HFFc6 (cell line): ENCODE measurements at regions not wholly inside any gene's neighbourhood (a gene's known extent, or its start where the extent isn't known, plus 50 kb on each side); places are given as distances from the start of the nearest gene placed in this dataset.

Experiments
- DNase-seq: peaks from one replicate; pipeline ENCODE4 v3.0.0-alpha.2; 2018
- H3K27ac Mint-ChIP-seq: 2 replicates; pipeline ENCODE4 v1.8.0; 2020; ENCODE audit warnings: mild to moderate bottlenecking, mixed read lengths
- H3K27me3 Mint-ChIP-seq: 2 replicates; pipeline ENCODE4 v1.8.0; 2021; ENCODE audit warnings: mild to moderate bottlenecking, moderate library complexity, mixed read lengths; ENCODE audit not compliant: insufficient read depth
- H3K36me3 Mint-ChIP-seq: 2 replicates; pipeline ENCODE4 v1.8.0; 2021; ENCODE audit warnings: low read depth, mixed read lengths
- H3K4me1 Mint-ChIP-seq: 2 replicates; pipeline ENCODE4 v1.8.0; 2020; ENCODE audit warnings: low read depth, mixed read lengths
- H3K4me3 Mint-ChIP-seq: 2 replicates; pipeline ENCODE4 v1.8.0; 2020; ENCODE audit warnings: mild to moderate bottlenecking, moderate library complexity, mixed read lengths
- H3K9me3 Mint-ChIP-seq: 2 replicates; pipeline ENCODE4 v1.8.0; 2020; ENCODE audit warnings: mild to moderate bottlenecking, mixed read lengths
- TF ChIP-seq, protein P1 (sequence below): fragments of 200-600 bp; sonication (generic); IDR thresholded peaks from 2 replicates; pipeline ENCODE4 v1.5.0; 2021; ENCODE audit warnings: antibody characterized with exemption, mild to moderate bottlenecking

DNA sequence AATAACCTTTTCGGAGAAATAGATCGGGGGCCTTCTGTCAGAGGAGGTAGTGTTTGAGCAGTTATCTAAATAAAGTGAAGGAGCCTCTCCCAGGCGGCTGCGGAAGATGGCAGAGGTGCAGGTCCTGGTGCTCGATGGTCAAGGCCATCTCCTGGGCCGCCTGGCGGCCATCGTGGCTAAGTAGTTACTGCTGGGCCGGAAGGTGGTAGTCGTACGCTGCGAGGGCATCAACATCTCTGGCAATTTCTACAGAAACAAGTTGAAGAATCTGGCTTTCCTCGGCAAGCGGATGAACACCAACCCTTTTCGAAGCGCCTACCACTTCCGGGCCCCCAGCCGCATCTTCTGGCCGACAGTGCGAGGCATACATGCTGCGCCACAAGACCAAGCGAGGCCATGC, 186.1 kb downstream of the KTN1 start:
- Mint-ChIP-seq H3K27me3 (peaks cover 9% of the 10 kb centered on the region), H3K4me1 (no peaks in the 10 kb centered on the region), H3K36me3 (no peaks in the 10 kb centered on the region), H3K27ac (no peak overlapping the region), H3K9me3 (no peaks in the 10 kb centered on the region; the same call in 1 of the 2 replicates), H3K4me3 (no peak overlapping the region)
- TF ChIP-seq, protein P1, sequence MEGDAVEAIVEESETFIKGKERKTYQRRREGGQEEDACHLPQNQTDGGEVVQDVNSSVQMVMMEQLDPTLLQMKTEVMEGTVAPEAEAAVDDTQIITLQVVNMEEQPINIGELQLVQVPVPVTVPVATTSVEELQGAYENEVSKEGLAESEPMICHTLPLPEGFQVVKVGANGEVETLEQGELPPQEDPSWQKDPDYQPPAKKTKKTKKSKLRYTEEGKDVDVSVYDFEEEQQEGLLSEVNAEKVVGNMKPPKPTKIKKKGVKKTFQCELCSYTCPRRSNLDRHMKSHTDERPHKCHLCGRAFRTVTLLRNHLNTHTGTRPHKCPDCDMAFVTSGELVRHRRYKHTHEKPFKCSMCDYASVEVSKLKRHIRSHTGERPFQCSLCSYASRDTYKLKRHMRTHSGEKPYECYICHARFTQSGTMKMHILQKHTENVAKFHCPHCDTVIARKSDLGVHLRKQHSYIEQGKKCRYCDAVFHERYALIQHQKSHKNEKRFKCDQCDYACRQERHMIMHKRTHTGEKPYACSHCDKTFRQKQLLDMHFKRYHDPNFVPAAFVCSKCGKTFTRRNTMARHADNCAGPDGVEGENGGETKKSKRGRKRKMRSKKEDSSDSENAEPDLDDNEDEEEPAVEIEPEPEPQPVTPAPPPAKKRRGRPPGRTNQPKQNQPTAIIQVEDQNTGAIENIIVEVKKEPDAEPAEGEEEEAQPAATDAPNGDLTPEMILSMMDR: no peak
- DNase-seq: no peak

DNA sequence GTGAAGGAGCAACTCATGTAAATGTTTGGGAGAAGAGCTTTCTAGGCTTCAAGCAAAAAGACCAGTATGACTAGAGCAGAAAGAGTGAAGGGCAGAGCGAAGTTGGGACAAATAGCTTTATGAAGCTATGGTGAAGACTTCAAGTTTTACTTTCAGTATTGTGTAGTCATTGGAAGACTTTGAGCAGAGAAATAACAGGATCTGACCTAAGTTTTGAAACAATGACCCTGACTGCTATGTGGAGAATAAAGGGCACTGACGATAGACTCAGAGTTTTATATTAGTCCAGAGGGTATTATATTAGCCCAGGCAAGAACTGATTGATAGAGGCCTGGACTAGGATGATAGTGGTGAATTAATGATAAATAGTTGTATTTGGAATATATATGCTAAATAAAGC, 187.3 kb downstream of the KTN1 start:
- TF ChIP-seq, protein P1: no peak
- no peaks in the 10 kb centered on the region for H3K4me1 Mint-ChIP-seq
- DNase-seq: no peak
- peaks cover 8% of the 10 kb centered on the region for H3K27me3 Mint-ChIP-seq
- no peak overlapping the region for H3K4me3 Mint-ChIP-seq
- H3K27ac Mint-ChIP-seq: no peak overlapping the region
- no peaks in the 10 kb centered on the region for H3K36me3 Mint-ChIP-seq
- no peaks in the 10 kb centered on the region; the same call in 1 of the 2 replicates for H3K9me3 Mint-ChIP-seq

DNA sequence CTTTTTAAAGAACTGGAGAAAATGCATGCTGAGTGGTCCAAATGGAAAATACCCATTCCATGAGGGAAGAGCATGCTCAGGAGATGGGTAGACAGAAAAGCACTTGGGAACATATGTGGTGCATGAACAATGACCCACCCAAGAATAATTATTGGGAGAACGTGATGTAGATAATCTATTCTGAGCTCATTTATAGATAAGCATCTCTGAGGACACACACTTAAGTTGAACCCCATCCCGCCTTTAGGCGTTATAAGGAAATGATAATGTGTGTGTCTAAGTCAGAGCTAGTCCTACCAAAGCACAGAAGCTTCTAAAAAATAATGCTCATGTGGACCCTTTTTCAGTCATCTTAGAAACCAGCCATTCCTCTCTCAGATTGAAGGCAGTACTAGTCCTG, 189.9 kb downstream of the KTN1 start:
- Mint-ChIP-seq H3K36me3 (no peaks in the 10 kb centered on the region), H3K27me3 (peaks cover 5% of the 10 kb centered on the region), H3K9me3 (no peaks in the 10 kb centered on the region; the same call in 1 of the 2 replicates), H3K4me1 (no peaks in the 10 kb centered on the region), H3K27ac (no peak overlapping the region), H3K4me3 (no peak overlapping the region)
- DNase-seq: no peak
- TF ChIP-seq, protein P1: no peak

DNA sequence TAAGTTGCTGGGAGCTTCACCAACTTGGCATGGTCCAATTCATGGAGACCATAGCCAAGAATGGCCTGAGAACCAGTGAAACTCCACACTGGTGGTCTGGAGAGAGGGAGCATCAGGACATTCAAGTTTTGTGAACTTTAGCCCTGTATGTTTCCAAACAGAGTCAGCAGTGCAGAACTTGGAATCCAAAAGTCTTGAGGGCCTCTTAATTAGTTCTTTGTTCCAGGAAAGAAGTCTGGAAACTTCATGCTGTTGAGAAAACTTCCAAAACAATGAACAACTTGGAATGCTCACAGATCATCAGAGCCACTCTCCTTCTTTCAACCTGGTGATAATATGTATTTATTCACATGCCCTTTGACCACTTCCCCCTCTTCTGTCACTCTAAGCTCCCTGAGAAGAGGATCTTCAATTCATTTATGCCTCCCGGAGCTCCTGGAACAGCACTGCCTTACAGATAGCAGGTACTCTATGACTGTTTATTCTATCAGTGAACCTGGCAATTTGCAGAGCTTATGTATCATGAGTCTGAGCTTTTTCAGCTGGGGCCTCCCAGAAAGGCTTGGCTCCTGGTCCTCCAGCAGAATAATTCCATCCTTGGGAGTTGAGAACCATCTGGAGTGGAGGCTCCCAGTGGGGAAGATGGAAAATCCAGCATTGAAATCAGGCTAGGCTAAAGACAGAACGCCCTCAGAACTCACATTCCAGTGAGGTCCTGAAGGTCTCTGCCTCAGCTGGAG, 191.4 kb downstream of the KTN1 start:
- no peaks in the 10 kb centered on the region for H3K36me3 Mint-ChIP-seq
- no peak overlapping the region for H3K4me3 Mint-ChIP-seq
- no peak overlapping the region for H3K27ac Mint-ChIP-seq
- no peaks in the 10 kb centered on the region for H3K9me3 Mint-ChIP-seq
- H3K4me1 Mint-ChIP-seq: no peaks in the 10 kb centered on the region
- TF ChIP-seq, protein P1: no peak
- no peak for DNase-seq
- peaks cover 5% of the 10 kb centered on the region for H3K27me3 Mint-ChIP-seq

DNA sequence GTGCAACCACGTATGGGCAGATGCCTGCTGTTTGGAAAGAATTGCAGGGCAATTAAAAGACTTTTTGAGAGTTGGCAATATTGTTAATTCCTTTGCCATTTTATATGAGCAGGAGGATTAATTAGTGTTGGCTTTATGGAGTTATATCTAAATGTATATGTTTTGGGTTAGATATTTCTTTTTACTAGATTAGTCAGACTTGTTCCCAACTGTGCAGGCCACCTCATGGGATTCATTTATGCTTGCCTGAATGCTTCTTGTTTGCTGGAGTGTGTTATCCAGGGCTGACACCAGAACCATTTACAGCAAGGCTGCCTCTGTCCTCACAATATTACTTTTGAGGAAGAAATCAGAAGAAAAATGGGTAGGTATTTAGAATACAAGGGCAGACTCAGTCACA, 192.5 kb downstream of the KTN1 start:
- Mint-ChIP-seq H3K27ac (no peak overlapping the region), H3K4me1 (no peaks in the 10 kb centered on the region), H3K9me3 (no peaks in the 10 kb centered on the region), H3K27me3 (peaks cover 6% of the 10 kb centered on the region), H3K4me3 (no peak overlapping the region), H3K36me3 (no peaks in the 10 kb centered on the region)
- no peak for DNase-seq
- TF ChIP-seq, protein P1: no peak
